ENCODE measurements at regions not wholly inside any gene's neighbourhood (a gene's known extent, or its start where the extent isn't known, plus 50 kb on each side); places are given as distances from the start of the nearest gene placed in this dataset.

DNA sequence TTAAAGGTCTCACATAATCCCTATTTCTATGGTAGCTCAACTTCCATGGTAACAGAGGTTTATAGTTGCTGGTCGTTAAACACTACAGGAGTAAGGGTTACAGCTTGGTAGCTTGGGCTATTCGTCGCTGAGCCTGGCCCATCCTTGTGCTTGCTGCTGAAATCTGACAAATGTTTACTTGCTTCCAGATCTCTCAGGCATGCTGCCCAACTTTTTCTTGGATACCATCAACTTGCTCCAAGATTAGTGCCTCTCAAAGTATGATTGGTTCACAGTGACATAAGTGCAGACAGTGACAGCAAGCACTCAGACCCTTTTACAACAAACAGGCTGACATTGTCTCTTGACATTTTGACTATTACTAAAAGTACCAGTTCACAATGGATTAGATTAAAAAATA lies 231.8 kb downstream of the KCNS3 start:
- TF ChIP-seq, protein P1, sequence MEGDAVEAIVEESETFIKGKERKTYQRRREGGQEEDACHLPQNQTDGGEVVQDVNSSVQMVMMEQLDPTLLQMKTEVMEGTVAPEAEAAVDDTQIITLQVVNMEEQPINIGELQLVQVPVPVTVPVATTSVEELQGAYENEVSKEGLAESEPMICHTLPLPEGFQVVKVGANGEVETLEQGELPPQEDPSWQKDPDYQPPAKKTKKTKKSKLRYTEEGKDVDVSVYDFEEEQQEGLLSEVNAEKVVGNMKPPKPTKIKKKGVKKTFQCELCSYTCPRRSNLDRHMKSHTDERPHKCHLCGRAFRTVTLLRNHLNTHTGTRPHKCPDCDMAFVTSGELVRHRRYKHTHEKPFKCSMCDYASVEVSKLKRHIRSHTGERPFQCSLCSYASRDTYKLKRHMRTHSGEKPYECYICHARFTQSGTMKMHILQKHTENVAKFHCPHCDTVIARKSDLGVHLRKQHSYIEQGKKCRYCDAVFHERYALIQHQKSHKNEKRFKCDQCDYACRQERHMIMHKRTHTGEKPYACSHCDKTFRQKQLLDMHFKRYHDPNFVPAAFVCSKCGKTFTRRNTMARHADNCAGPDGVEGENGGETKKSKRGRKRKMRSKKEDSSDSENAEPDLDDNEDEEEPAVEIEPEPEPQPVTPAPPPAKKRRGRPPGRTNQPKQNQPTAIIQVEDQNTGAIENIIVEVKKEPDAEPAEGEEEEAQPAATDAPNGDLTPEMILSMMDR (IDR thresholded peaks at IDR 0.05; ENCODE audit: low read length): no peak
- no peak for TF ChIP-seq EZH2 (IDR thresholded peaks at IDR 0.05; ENCODE audit: borderline replicate concordance, low read length)
